Tibial nerve (tissue), 4 donors: ENCODE measurements at regions not wholly inside any gene's neighbourhood (a gene's known extent, or its start where the extent isn't known, plus 50 kb on each side); places are given as distances from the start of the nearest gene placed in this dataset.

ENCODE experiments used
- CTCF ChIP-seq, 5 experiments: fragments of 200-600 bp in 3 of 5; fragments of 450-650 bp in 2 of 5; sonication (generic) in 3 of 5; IDR thresholded peaks; one replicate each; pipeline ENCODE4 v1.5.1; 2016 to 2019; ENCODE audit warnings: antibody characterized with exemption in 5 of 5, mild to moderate bottlenecking in 3 of 5, moderate library complexity in 2 of 5
- EP300 ChIP-seq, 2 donors: sonication (generic); formaldehyde crosslinking; IDR thresholded peaks; one replicate each; pipeline ENCODE4 v1.6.1; 2017; ENCODE audit warnings: antibody characterized with exemption in 2 of 2, mild to moderate bottlenecking in 1 of 2
- POLR2A ChIP-seq, 2 donors: fragments of 450-650 bp; IDR thresholded peaks; one replicate each; pipeline ENCODE4 v1.6.1; 2017; ENCODE audit warnings: antibody characterized with exemption in 2 of 2, mild to moderate bottlenecking in 2 of 2, moderate library complexity in 2 of 2

GRCh38 chrX:41014776-41015360 lies 70.4 kb upstream of the USP9X start:
- TF ChIP-seq CTCF (IDR thresholded peaks at IDR 0.05) (no peak), POLR2A (IDR thresholded peaks at IDR 0.05) (no peak), EP300 (IDR thresholded peaks at IDR 0.05) (no peak)
